ENCODE measurements at regions not wholly inside any gene's neighbourhood (a gene's known extent, or its start where the extent isn't known, plus 50 kb on each side); places are given as distances from the start of the nearest gene placed in this dataset.
"Not testable (repeated sequence)": the region's sequence is repeated elsewhere in the genome, so short reads cannot be mapped to it uniquely, and the experiment has no call there.

DNA sequence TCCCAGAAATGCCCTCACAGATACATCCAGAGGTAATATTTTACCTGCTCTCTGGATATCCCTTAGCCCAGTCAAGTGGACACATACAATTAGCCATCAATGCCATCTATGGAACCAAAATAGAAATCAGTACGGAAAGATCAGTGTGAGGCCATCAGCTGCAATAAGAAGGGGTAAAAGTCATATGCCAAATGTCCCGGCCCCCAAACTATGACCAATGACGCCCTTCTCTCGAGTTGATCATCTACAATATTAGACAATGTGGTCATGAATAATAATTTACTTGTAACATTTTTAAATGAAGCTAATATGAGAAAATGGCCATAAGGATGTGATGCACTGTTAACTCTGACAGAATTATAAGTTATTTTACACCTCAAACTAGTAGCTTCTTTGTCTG, 588.9 kb downstream of the POM121L12 start:
- TF ChIP-seq, protein P1, sequence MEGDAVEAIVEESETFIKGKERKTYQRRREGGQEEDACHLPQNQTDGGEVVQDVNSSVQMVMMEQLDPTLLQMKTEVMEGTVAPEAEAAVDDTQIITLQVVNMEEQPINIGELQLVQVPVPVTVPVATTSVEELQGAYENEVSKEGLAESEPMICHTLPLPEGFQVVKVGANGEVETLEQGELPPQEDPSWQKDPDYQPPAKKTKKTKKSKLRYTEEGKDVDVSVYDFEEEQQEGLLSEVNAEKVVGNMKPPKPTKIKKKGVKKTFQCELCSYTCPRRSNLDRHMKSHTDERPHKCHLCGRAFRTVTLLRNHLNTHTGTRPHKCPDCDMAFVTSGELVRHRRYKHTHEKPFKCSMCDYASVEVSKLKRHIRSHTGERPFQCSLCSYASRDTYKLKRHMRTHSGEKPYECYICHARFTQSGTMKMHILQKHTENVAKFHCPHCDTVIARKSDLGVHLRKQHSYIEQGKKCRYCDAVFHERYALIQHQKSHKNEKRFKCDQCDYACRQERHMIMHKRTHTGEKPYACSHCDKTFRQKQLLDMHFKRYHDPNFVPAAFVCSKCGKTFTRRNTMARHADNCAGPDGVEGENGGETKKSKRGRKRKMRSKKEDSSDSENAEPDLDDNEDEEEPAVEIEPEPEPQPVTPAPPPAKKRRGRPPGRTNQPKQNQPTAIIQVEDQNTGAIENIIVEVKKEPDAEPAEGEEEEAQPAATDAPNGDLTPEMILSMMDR (IDR thresholded peaks at IDR 0.05) = no peak
- no peak for TF ChIP-seq POLR2A (IDR thresholded peaks at IDR 0.05)
- 80 to 87% (median 86%) methylated on average over 4 of the region's 4 CpGs for WGBS, 4 donors
- no peaks in the 10 kb centered on the region for H3K4me1 ChIP-seq (replicated peaks in 1 of 2)
- no peak for DNase-seq
- H3K36me3 ChIP-seq (replicated peaks in 1 of 2) = no peaks in the 10 kb centered on the region
- no peak overlapping the region for H3K27ac ChIP-seq
- no peaks in the 10 kb centered on the region for H3K9me3 ChIP-seq (replicated peaks in 1 of 3)
- no peak overlapping the region for H3K4me3 ChIP-seq
- H3K27me3 ChIP-seq = no peaks in the 10 kb centered on the region
- intact Hi-C loops (cut with DNase I) = loop anchor here in 1 of 2 donors (10.0 kb wide), 1 partner anchor 60 kb away; no protein-coding TSS in a partner anchor

- Histone ChIP-seq H3K9me3 (replicated peaks in 1 of 3) (no peaks in the 10 kb centered on the region), H3K27ac (no peak overlapping the region), H3K4me3 (no peak overlapping the region), H3K27me3 (no peaks in the 10 kb centered on the region), H3K4me1 (replicated peaks in 1 of 2) (no peaks in the 10 kb centered on the region), H3K36me3 (replicated peaks in 1 of 2) (no peaks in the 10 kb centered on the region)
- intact Hi-C loops (cut with DNase I) = loop anchor here in 1 of 2 donors (10.0 kb wide), 1 partner anchor 64 kb away; no protein-coding TSS in a partner anchor
- TF ChIP-seq, protein P1 (IDR thresholded peaks at IDR 0.05) = no peak
- no peak for TF ChIP-seq POLR2A (IDR thresholded peaks at IDR 0.05)
- WGBS, 4 donors = 84 to 87% (median 86%) methylated on average over 6 of the region's 6 CpGs
- no peak for DNase-seq
Observed at GRCh38 chr7:53628775-53629174, 593.3 kb downstream of the POM121L12 start.

- WGBS, 4 donors = 62 to 87% (median 83%) methylated on average over 2 to 5 of the region's 5 CpGs
- H3K27ac ChIP-seq; H3K4me3 ChIP-seq; intact Hi-C loops (cut with DNase I); H3K4me1 ChIP-seq (replicated peaks in 1 of 2); DNase-seq; H3K9me3 ChIP-seq (replicated peaks in 1 of 3); H3K27me3 ChIP-seq; H3K36me3 ChIP-seq (replicated peaks in 1 of 2): not testable (repeated sequence)
Observed at GRCh38 chr7:53635251-53635650, 599.8 kb downstream of the POM121L12 start.

GRCh38 chr7:53638517-53638916, 603.1 kb downstream of the POM121L12 start:
- Histone ChIP-seq H3K27ac (no peak overlapping the region), H3K4me1 (replicated peaks in 1 of 2) (no peaks in the 10 kb centered on the region), H3K36me3 (replicated peaks in 1 of 2) (no peaks in the 10 kb centered on the region), H3K4me3 (no peak overlapping the region), H3K27me3 (no peaks in the 10 kb centered on the region), H3K9me3 (replicated peaks in 1 of 3) (no peaks in the 10 kb centered on the region)
- no peak for DNase-seq
- TF ChIP-seq, protein P1 (IDR thresholded peaks at IDR 0.05) = no peak
- TF ChIP-seq POLR2A (IDR thresholded peaks at IDR 0.05) = no peak
- intact Hi-C loops (cut with DNase I) = no loop called here

- H3K27me3 ChIP-seq = no peaks in the 10 kb centered on the region
- no peak overlapping the region for H3K4me3 ChIP-seq
- H3K36me3 ChIP-seq (replicated peaks in 1 of 2) = no peaks in the 10 kb centered on the region
- H3K9me3 ChIP-seq (replicated peaks in 1 of 3) = no peaks in the 10 kb centered on the region
- no peak for TF ChIP-seq POLR2A (IDR thresholded peaks at IDR 0.05)
- TF ChIP-seq, protein P1 (IDR thresholded peaks at IDR 0.05) = no peak
- DNase-seq = no peak
- intact Hi-C loops (cut with DNase I) = no loop called here
- H3K27ac ChIP-seq = no peak overlapping the region
- H3K4me1 ChIP-seq (replicated peaks in 1 of 2) = no peaks in the 10 kb centered on the region
Observed at GRCh38 chr7:53641091-53641490, 605.7 kb downstream of the POM121L12 start.

Measured in adrenal gland (tissue), 9 donors.